Uterus (tissue), 2 donors: ENCODE measurements at regions not wholly inside any gene's neighbourhood (a gene's known extent, or its start where the extent isn't known, plus 50 kb on each side); places are given as distances from the start of the nearest gene placed in this dataset.
A peak's percentile ranks its signal among the peaks of the same experiment; 100 is the strongest.

ENCODE experiments used
- CTCF ChIP-seq, 4 experiments: fragments of 200-600 bp in 2 of 4; fragments of 450-650 bp in 2 of 4; sonication (generic) in 2 of 4; IDR thresholded peaks; one replicate each; pipeline ENCODE4 v1.5.1; 2016 to 2019; ENCODE audit warnings: antibody characterized with exemption in 4 of 4, mild to moderate bottlenecking in 2 of 4, moderate library complexity in 1 of 4
- POLR2A ChIP-seq, 2 donors: fragments of 450-650 bp; IDR thresholded peaks; one replicate each; pipeline ENCODE4 v1.6.1; 2016; ENCODE audit warnings: antibody characterized with exemption in 2 of 2, mild to moderate bottlenecking in 1 of 2, moderate library complexity in 1 of 2

GRCh38 chr1:88549536-88549935 lies 134.5 kb upstream of the PKN2 start:
- peak in 1 of 4 experiments; percentile 5 for TF ChIP-seq CTCF (IDR thresholded peaks at IDR 0.05)
- no peak for TF ChIP-seq POLR2A (IDR thresholded peaks at IDR 0.05)
